SU-DHL-6 (cell line): ENCODE measurements at regions not wholly inside any gene's neighbourhood (a gene's known extent, or its start where the extent isn't known, plus 50 kb on each side); places are given as distances from the start of the nearest gene placed in this dataset.

Source experiments
- H2AFZ ChIP-seq: fragments of 200-600 bp; sonication (generic); 2 replicates; pipeline ENCODE4 v1.6.1; 2014; ENCODE audit warnings: low read depth, mild to moderate bottlenecking, moderate library complexity, mixed read lengths, antibody characterized with exemption, low read length; ENCODE audit not compliant: severe bottlenecking
- H3F3A ChIP-seq: fragments of 200-600 bp; shearing (Covaris generic); 2 replicates; pipeline ENCODE4 v1.6.0; 2016; ENCODE audit warnings: antibody characterized with exemption, mild to moderate bottlenecking; ENCODE audit not compliant: insufficient read depth
- H3K27ac ChIP-seq: fragments of 200-600 bp; sonication (generic); 2 replicates; pipeline ENCODE4 v1.5.1; 2016; ENCODE audit warnings: low read depth, mild to moderate bottlenecking, low read length, moderate library complexity, mixed read lengths
- H3K27me3 ChIP-seq: fragments of 200-600 bp; sonication (generic), shearing (Covaris generic); 2 replicates; pipeline ENCODE4 v1.6.0; 2014; ENCODE audit warnings: mild to moderate bottlenecking, low read length
- H3K36me3 ChIP-seq: fragments of 200-600 bp; sonication (generic); 2 replicates; pipeline ENCODE4 v1.6.1; 2014; ENCODE audit warnings: mild to moderate bottlenecking, low read length, mixed read lengths
- H3K4me2 ChIP-seq: fragments of 300-600, 200-600 bp; shearing (Covaris generic), sonication (generic); 2 replicates; pipeline ENCODE4 v1.6.0; 2014; ENCODE audit warnings: low read length, low read depth, mild to moderate bottlenecking; ENCODE audit not compliant: poor library complexity, severe bottlenecking
- H3K4me3 ChIP-seq: fragments of 200-600 bp; sonication (generic); 2 replicates; pipeline ENCODE4 v1.5.1; 2014; ENCODE audit warnings: antibody characterized with exemption, low read length, mild to moderate bottlenecking, mixed read lengths; ENCODE audit not compliant: insufficient read depth, poor library complexity, severe bottlenecking
- H3K79me2 ChIP-seq: fragments of 200-600 bp; sonication (generic); 2 replicates; pipeline ENCODE4 v1.6.1; 2014; ENCODE audit warnings: mild to moderate bottlenecking, low read length, moderate library complexity; ENCODE audit not compliant: insufficient read depth
- H3K9ac ChIP-seq: fragments of 200-600 bp; sonication (generic); 2 replicates; pipeline ENCODE4 v1.7.0; 2014; ENCODE audit warnings: mild to moderate bottlenecking, low read length
- H3K9me2 ChIP-seq: fragments of 200-600 bp; sonication (generic); replicated peaks from 2 replicates; pipeline ENCODE4 v1.6.1; 2014; ENCODE audit warnings: low read length; ENCODE audit not compliant: insufficient read depth
- H3K9me3 ChIP-seq: fragments of 200-600 bp; sonication (generic); 2 replicates; pipeline ENCODE4 v1.6.1; 2014; ENCODE audit warnings: low read length, mixed read lengths; ENCODE audit not compliant: insufficient read depth
- H4K20me1 ChIP-seq: fragments of 200-600 bp; sonication (generic); 2 replicates; pipeline ENCODE4 v1.6.1; 2014; ENCODE audit warnings: low read depth, mild to moderate bottlenecking, antibody characterized with exemption, low read length, moderate library complexity, mixed read lengths
- CTCF ChIP-seq: fragments of 200-600 bp; sonication (generic); IDR thresholded peaks from one replicate; pipeline ENCODE4 v1.5.1; 2017; ENCODE audit warnings: antibody characterized with exemption, mild to moderate bottlenecking, low read length, moderate library complexity; ENCODE audit not compliant: insufficient read depth, poor library complexity, severe bottlenecking
- EZH2phosphoT487 ChIP-seq: fragments of 200-600 bp; sonication (generic), shearing (Covaris generic); conservative IDR thresholded peaks from 2 replicates; pipeline ENCODE4 v1.6.1; 2018; ENCODE audit warnings: mild to moderate bottlenecking, antibody characterized with exemption, low read length, moderate library complexity, mixed read lengths

- H3K4me2 ChIP-seq, result no peak overlapping the region
- no peak overlapping the region for H2AFZ ChIP-seq
- H3K36me3 ChIP-seq, result no peaks in the 10 kb centered on the region
- no peaks in the 10 kb centered on the region for H3K9me3 ChIP-seq
- no peak overlapping the region for H3K9ac ChIP-seq
- H3F3A ChIP-seq, result no peaks in the 10 kb centered on the region
- H3K4me3 ChIP-seq, result no peak overlapping the region
- no peaks in the 10 kb centered on the region for H3K27me3 ChIP-seq
- H4K20me1 ChIP-seq, result no peaks in the 10 kb centered on the region
- H3K27ac ChIP-seq, result no peak overlapping the region
- no peak for TF ChIP-seq CTCF
- no peak for TF ChIP-seq EZH2phosphoT487
- H3K79me2 ChIP-seq, result no peaks in the 10 kb centered on the region
- 0 out of 2 replicates have a peak, but pooled peaks cover 3% of the 10 kb centered on the region for H3K9me2 ChIP-seq
These were observed 215.5 kb upstream of the ECI2 start for GRCh38 chr6:4350567-4351519.

- Histone ChIP-seq H2AFZ (no peak overlapping the region), H3K27me3 (no peaks in the 10 kb centered on the region), H3K9ac (no peak overlapping the region), H3K4me2 (no peak overlapping the region), H3K4me3 (no peak overlapping the region), H3K27ac (no peak overlapping the region), H3K36me3 (no peaks in the 10 kb centered on the region), H4K20me1 (no peaks in the 10 kb centered on the region), H3K79me2 (no peaks in the 10 kb centered on the region), H3K9me3 (no peaks in the 10 kb centered on the region), H3K9me2 (0 out of 2 replicates have a peak, but pooled peaks cover 1% of the 10 kb centered on the region), H3F3A (no peaks in the 10 kb centered on the region)
- TF ChIP-seq EZH2phosphoT487 (no peak), CTCF (no peak)
These were observed 214.6 kb upstream of the ECI2 start for GRCh38 chr6:4349931-4350330.

GRCh38 chr6:4349323-4349722, 213.9 kb upstream of the ECI2 start:
- no peaks in the 10 kb centered on the region for H3K27me3 ChIP-seq
- no peak overlapping the region for H3K9ac ChIP-seq
- no peak overlapping the region for H2AFZ ChIP-seq
- H3K9me3 ChIP-seq, result no peaks in the 10 kb centered on the region
- H3K9me2 ChIP-seq, result no peaks in the 10 kb centered on the region
- no peaks in the 10 kb centered on the region for H3K36me3 ChIP-seq
- no peak overlapping the region for H3K27ac ChIP-seq
- no peaks in the 10 kb centered on the region for H3K79me2 ChIP-seq
- H3F3A ChIP-seq, result no peaks in the 10 kb centered on the region
- H4K20me1 ChIP-seq, result no peaks in the 10 kb centered on the region
- H3K4me3 ChIP-seq, result no peak overlapping the region
- TF ChIP-seq EZH2phosphoT487 (no peak), CTCF (no peak)
- H3K4me2 ChIP-seq, result no peak overlapping the region
